ENCODE measurements at regions not wholly inside any gene's neighbourhood (a gene's known extent, or its start where the extent isn't known, plus 50 kb on each side); places are given as distances from the start of the nearest gene placed in this dataset.

DNA sequence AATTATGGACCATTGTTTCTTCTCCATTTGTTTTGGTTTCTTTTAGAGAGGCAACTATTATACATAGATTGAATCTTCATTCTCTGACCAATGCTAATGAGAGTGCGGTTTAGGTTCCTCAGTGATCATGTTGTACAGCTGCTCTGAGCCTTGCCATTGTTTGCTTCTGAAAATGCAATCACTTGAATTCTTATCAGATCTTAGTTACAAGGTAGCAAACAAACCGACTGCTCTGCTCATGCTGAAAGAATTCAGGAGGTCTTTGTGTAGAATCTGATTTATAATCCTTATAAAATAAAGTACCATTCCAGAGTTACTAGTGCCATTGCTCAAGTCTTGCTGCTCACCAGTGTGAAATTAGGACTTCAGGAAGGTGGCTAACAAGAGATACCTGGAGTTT is 569.1 kb upstream of the ID4 start:
- TF ChIP-seq ASH2L (IDR thresholded peaks at IDR 0.05; ENCODE audit: borderline replicate concordance, low read depth) (no peak), MEF2B (IDR thresholded peaks at IDR 0.05; ENCODE audit: partially characterized antibody, poor library complexity, severe bottlenecking) (no peak), YY1 (IDR thresholded peaks at IDR 0.05; ENCODE audit: low read depth, low read length) (no peak), EP300 (IDR thresholded peaks at IDR 0.05; ENCODE audit: borderline replicate concordance in 1 of 2, control insufficient read depth in 1 of 2, low read depth in 2 of 2, low read length in 2 of 2) (no peak), ZNF207 (IDR thresholded peaks at IDR 0.05; ENCODE audit: borderline replicate concordance) (no peak), POLR2A (IDR thresholded peaks at IDR 0.05; ENCODE audit: low read depth, low read length) (no peak), SMAD1 (IDR thresholded peaks at IDR 0.05; ENCODE audit: low read depth, partially characterized antibody) (no peak), RAD21 (IDR thresholded peaks at IDR 0.05; ENCODE audit: insufficient read depth, low read depth, low read length) (no peak), SREBF2 (IDR thresholded peaks at IDR 0.05; ENCODE audit: low read length) (no peak), KDM1A (IDR thresholded peaks at IDR 0.05; ENCODE audit: borderline replicate concordance) (no peak)
- TF ChIP-seq, protein P1, sequence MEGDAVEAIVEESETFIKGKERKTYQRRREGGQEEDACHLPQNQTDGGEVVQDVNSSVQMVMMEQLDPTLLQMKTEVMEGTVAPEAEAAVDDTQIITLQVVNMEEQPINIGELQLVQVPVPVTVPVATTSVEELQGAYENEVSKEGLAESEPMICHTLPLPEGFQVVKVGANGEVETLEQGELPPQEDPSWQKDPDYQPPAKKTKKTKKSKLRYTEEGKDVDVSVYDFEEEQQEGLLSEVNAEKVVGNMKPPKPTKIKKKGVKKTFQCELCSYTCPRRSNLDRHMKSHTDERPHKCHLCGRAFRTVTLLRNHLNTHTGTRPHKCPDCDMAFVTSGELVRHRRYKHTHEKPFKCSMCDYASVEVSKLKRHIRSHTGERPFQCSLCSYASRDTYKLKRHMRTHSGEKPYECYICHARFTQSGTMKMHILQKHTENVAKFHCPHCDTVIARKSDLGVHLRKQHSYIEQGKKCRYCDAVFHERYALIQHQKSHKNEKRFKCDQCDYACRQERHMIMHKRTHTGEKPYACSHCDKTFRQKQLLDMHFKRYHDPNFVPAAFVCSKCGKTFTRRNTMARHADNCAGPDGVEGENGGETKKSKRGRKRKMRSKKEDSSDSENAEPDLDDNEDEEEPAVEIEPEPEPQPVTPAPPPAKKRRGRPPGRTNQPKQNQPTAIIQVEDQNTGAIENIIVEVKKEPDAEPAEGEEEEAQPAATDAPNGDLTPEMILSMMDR (IDR thresholded peaks at IDR 0.05 in 2 of 3, conservative IDR thresholded peaks at IDR 0.05 in 1 of 3; ENCODE audit: control insufficient read depth in 2 of 3, extremely low read depth in 1 of 3, insufficient read depth in 1 of 3, low read depth in 3 of 3, low read length in 3 of 3), result no peak
- TF ChIP-seq, protein P2, sequence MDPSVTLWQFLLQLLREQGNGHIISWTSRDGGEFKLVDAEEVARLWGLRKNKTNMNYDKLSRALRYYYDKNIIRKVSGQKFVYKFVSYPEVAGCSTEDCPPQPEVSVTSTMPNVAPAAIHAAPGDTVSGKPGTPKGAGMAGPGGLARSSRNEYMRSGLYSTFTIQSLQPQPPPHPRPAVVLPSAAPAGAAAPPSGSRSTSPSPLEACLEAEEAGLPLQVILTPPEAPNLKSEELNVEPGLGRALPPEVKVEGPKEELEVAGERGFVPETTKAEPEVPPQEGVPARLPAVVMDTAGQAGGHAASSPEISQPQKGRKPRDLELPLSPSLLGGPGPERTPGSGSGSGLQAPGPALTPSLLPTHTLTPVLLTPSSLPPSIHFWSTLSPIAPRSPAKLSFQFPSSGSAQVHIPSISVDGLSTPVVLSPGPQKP (IDR thresholded peaks at IDR 0.05; ENCODE audit: low read depth, low read length), result no peak
- TF ChIP-seq, protein P3, sequence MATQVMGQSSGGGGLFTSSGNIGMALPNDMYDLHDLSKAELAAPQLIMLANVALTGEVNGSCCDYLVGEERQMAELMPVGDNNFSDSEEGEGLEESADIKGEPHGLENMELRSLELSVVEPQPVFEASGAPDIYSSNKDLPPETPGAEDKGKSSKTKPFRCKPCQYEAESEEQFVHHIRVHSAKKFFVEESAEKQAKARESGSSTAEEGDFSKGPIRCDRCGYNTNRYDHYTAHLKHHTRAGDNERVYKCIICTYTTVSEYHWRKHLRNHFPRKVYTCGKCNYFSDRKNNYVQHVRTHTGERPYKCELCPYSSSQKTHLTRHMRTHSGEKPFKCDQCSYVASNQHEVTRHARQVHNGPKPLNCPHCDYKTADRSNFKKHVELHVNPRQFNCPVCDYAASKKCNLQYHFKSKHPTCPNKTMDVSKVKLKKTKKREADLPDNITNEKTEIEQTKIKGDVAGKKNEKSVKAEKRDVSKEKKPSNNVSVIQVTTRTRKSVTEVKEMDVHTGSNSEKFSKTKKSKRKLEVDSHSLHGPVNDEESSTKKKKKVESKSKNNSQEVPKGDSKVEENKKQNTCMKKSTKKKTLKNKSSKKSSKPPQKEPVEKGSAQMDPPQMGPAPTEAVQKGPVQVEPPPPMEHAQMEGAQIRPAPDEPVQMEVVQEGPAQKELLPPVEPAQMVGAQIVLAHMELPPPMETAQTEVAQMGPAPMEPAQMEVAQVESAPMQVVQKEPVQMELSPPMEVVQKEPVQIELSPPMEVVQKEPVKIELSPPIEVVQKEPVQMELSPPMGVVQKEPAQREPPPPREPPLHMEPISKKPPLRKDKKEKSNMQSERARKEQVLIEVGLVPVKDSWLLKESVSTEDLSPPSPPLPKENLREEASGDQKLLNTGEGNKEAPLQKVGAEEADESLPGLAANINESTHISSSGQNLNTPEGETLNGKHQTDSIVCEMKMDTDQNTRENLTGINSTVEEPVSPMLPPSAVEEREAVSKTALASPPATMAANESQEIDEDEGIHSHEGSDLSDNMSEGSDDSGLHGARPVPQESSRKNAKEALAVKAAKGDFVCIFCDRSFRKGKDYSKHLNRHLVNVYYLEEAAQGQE (IDR thresholded peaks at IDR 0.05; ENCODE audit: low read depth, low read length), result no peak
- TF ChIP-seq, protein P4, sequence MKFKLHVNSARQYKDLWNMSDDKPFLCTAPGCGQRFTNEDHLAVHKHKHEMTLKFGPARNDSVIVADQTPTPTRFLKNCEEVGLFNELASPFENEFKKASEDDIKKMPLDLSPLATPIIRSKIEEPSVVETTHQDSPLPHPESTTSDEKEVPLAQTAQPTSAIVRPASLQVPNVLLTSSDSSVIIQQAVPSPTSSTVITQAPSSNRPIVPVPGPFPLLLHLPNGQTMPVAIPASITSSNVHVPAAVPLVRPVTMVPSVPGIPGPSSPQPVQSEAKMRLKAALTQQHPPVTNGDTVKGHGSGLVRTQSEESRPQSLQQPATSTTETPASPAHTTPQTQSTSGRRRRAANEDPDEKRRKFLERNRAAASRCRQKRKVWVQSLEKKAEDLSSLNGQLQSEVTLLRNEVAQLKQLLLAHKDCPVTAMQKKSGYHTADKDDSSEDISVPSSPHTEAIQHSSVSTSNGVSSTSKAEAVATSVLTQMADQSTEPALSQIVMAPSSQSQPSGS (IDR thresholded peaks at IDR 0.05; ENCODE audit: low read length), result no peak

Measured in GM12878 (cell line).